Loucy (cell line): ENCODE measurements at regions not wholly inside any gene's neighbourhood (a gene's known extent, or its start where the extent isn't known, plus 50 kb on each side); places are given as distances from the start of the nearest gene placed in this dataset.

Experiments
- H2AFZ ChIP-seq: fragments of 200-600 bp; sonication (generic); 2 replicates; pipeline ENCODE4 v1.6.0; 2016; ENCODE audit warnings: antibody characterized with exemption, mild to moderate bottlenecking, low read length, moderate library complexity
- H3F3A ChIP-seq: fragments of 200-600 bp; 2 replicates; pipeline ENCODE4 v1.6.0; 2016; ENCODE audit warnings: antibody characterized with exemption, low read depth, mild to moderate bottlenecking
- H3K27me3 ChIP-seq: fragments of 200-600 bp; sonication (generic); 2 replicates; pipeline ENCODE4 v1.6.1; 2014; ENCODE audit warnings: low read length, mild to moderate bottlenecking; ENCODE audit not compliant: insufficient read depth, poor library complexity, severe bottlenecking
- H3K36me3 ChIP-seq: fragments of 200-600 bp; sonication (generic); 2 replicates; pipeline ENCODE4 v1.6.1; 2016; ENCODE audit warnings: low read length; ENCODE audit not compliant: insufficient read depth
- H3K4me1 ChIP-seq: fragments of 200-600 bp; sonication (generic); 2 replicates; pipeline ENCODE4 v1.5.1; 2014; ENCODE audit warnings: low read length, mild to moderate bottlenecking; ENCODE audit not compliant: insufficient read depth, poor library complexity, severe bottlenecking
- H3K4me2 ChIP-seq: fragments of 200-600 bp; sonication (generic); 2 replicates; pipeline ENCODE4 v1.6.0; 2014; ENCODE audit warnings: antibody characterized with exemption, low read length, low read depth, mild to moderate bottlenecking; ENCODE audit not compliant: poor library complexity, severe bottlenecking
- H3K4me3 ChIP-seq: fragments of 200-600 bp; sonication (generic); 2 replicates; pipeline ENCODE4 v1.5.1; 2014; ENCODE audit warnings: low read length, mild to moderate bottlenecking, mixed read lengths; ENCODE audit not compliant: poor library complexity, severe bottlenecking
- H3K79me2 ChIP-seq: fragments of 200-600 bp; sonication (generic); 2 replicates; pipeline ENCODE4 v1.6.1; 2014; ENCODE audit warnings: low read length; ENCODE audit not compliant: insufficient read depth
- H3K9ac ChIP-seq: fragments of 200-600 bp; sonication (generic); 2 replicates; pipeline ENCODE4 v1.6.0; 2014; ENCODE audit warnings: mild to moderate bottlenecking, low read depth, low read length, moderate library complexity; ENCODE audit not compliant: poor library complexity, severe bottlenecking
- H3K9me2 ChIP-seq: fragments of 200-600 bp; sonication (generic); replicated peaks from 2 replicates; pipeline ENCODE4 v1.6.1; 2016; ENCODE audit warnings: low read depth, low read length, mixed read lengths
- H3K9me3 ChIP-seq: fragments of 200-600 bp; sonication (generic); 2 replicates; pipeline ENCODE4 v1.6.1; 2014; ENCODE audit warnings: mild to moderate bottlenecking, antibody characterized with exemption, low read length, low read depth; ENCODE audit not compliant: insufficient read depth
- H4K20me1 ChIP-seq: fragments of 200-600 bp; sonication (generic); 2 replicates; pipeline ENCODE4 v1.6.0; 2014; ENCODE audit warnings: antibody characterized with exemption, low read length, mild to moderate bottlenecking; ENCODE audit not compliant: insufficient read depth, poor library complexity, severe bottlenecking
- CTCF ChIP-seq: fragments of 200-600 bp; sonication (generic); conservative IDR thresholded peaks from 2 replicates; pipeline ENCODE4 v1.5.1; 2014; ENCODE audit warnings: mild to moderate bottlenecking, antibody characterized with exemption, low read length
- EZH2phosphoT487 ChIP-seq: fragments of 200-600 bp; IDR thresholded peaks from 2 replicates; pipeline ENCODE4 v1.6.1; 2018; ENCODE audit warnings: antibody characterized with exemption, mild to moderate bottlenecking, moderate library complexity, borderline replicate concordance

GRCh38 chr1:173295391-173295790, 88.3 kb upstream of the TNFSF4 start:
- peaks cover 17% of the 10 kb centered on the region for H3K4me1 ChIP-seq
- H3K9me3 ChIP-seq = no peaks in the 10 kb centered on the region
- H2AFZ ChIP-seq = no peak overlapping the region
- H3K9ac ChIP-seq = no peak overlapping the region
- H3K27me3 ChIP-seq = no peaks in the 10 kb centered on the region
- no peak for TF ChIP-seq EZH2phosphoT487
- TF ChIP-seq CTCF = no peak
- H3F3A ChIP-seq = no peaks in the 10 kb centered on the region
- H3K4me2 ChIP-seq = no peak overlapping the region
- no peaks in the 10 kb centered on the region for H4K20me1 ChIP-seq
- no peak overlapping the region for H3K4me3 ChIP-seq
- no peaks in the 10 kb centered on the region for H3K79me2 ChIP-seq
- no peaks in the 10 kb centered on the region for H3K36me3 ChIP-seq
- H3K9me2 ChIP-seq = no peaks in the 10 kb centered on the region

- Histone ChIP-seq H4K20me1 (no peaks in the 10 kb centered on the region), H3K9ac (no peak overlapping the region), H3K36me3 (no peaks in the 10 kb centered on the region), H3K4me2 (no peak overlapping the region), H3K9me2 (no peaks in the 10 kb centered on the region), H3F3A (no peaks in the 10 kb centered on the region), H3K79me2 (no peaks in the 10 kb centered on the region), H3K27me3 (no peaks in the 10 kb centered on the region), H3K9me3 (no peaks in the 10 kb centered on the region), H3K4me3 (no peak overlapping the region), H2AFZ (no peak overlapping the region), H3K4me1 (peaks cover 16% of the 10 kb centered on the region)
- no peak for TF ChIP-seq EZH2phosphoT487
- no peak for TF ChIP-seq CTCF
These were observed 88.9 kb upstream of the TNFSF4 start for GRCh38 chr1:173295995-173296394.

- Histone ChIP-seq H3K79me2 (no peaks in the 10 kb centered on the region), H3K9me2 (no peaks in the 10 kb centered on the region), H3K27me3 (no peaks in the 10 kb centered on the region), H3K4me2 (peak overlapping the region; percentile 49), H2AFZ (peak overlapping the region; percentile 31; the same call in 1 of the 2 replicates), H4K20me1 (no peaks in the 10 kb centered on the region), H3K9ac (no peak overlapping the region), H3K4me3 (no peak overlapping the region), H3K36me3 (no peaks in the 10 kb centered on the region), H3K9me3 (no peaks in the 10 kb centered on the region), H3F3A (no peaks in the 10 kb centered on the region), H3K4me1 (peaks cover 16% of the 10 kb centered on the region)
- TF ChIP-seq CTCF (no peak), EZH2phosphoT487 (no peak)
These were observed 90.8 kb upstream of the TNFSF4 start for GRCh38 chr1:173297798-173298391.
